ENCODE measurements at regions not wholly inside any gene's neighbourhood (a gene's known extent, or its start where the extent isn't known, plus 50 kb on each side); places are given as distances from the start of the nearest gene placed in this dataset.

DNA sequence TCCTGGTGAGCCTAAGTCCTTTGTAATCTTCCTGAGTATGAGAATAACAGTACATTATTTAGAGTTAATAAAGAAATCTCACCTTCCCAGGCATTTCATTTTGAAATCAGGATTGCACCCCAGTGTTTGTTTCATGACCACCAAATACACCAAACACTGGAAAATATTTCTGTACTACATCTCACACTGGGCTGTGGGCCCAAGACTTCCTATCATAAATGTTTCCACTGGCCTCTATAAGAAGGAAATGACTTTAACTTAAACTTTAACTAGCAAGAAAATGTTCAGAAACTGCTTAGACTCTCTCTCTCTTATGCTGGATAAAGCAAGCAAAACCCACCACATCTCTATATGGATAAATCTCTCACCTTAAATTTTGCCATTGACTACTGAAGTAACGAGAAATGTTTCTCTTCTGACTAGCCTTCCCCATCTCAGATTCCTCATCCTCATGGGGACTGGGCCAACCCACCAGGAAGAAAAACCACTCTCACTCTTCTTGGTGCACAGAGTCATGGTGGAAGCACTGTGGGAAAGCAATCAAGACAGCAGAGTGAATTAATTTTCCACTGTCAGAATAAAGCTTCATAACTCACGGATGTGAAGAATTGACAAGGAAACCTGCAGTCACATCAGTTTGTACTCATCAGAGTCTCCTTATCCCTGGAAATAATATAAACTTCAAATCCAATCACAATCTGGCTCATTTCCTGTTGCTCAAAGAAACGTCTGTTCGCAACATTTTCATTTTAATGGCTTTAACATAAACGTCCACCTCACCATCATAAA lies 859.6 kb downstream of the EPHA3 start:
- H3K36me3 Mint-ChIP-seq (ENCODE audit: low read depth), result no peaks in the 10 kb centered on the region
- H3K27me3 Mint-ChIP-seq (ENCODE audit: insufficient read depth), result no peaks in the 10 kb centered on the region
- DNase-seq (ENCODE audit: low spot score), result no peak
- H3K27ac Mint-ChIP-seq, result no peak overlapping the region
- no peak overlapping the region for H3K4me3 Mint-ChIP-seq
- no peaks in the 10 kb centered on the region for H3K4me1 Mint-ChIP-seq (ENCODE audit: low read depth)
- intact Hi-C loops (cut with micrococcal nuclease), result no loop called here
- peaks cover 28% of the 10 kb centered on the region for H3K9me3 Mint-ChIP-seq

DNA sequence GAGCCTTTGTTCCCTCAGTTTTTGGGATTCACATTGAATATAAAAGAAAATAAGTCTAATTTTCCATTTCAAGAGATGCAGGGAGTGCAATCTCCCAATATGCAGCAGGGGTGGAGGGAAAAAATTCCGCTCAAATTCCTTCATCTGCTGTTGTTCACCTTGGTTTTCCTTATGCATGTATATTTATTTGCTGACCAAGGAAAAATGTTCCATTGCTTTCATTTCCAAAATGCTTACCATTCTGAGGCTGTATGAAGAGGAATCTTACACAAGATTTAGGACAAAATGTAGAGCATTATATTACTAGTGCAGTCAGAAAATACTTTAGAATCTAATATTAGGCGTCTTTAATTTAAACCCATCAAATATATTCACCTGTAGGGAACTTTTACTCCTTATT lies 863.9 kb downstream of the EPHA3 start:
- Mint-ChIP-seq H3K27ac (no peak overlapping the region), H3K4me1 (ENCODE audit: low read depth) (no peaks in the 10 kb centered on the region), H3K27me3 (ENCODE audit: insufficient read depth) (no peaks in the 10 kb centered on the region), H3K4me3 (no peak overlapping the region), H3K36me3 (ENCODE audit: low read depth) (no peaks in the 10 kb centered on the region), H3K9me3 (peaks cover 21% of the 10 kb centered on the region)
- intact Hi-C loops (cut with micrococcal nuclease), result no loop called here
- no peak for DNase-seq (ENCODE audit: low spot score)

DNA sequence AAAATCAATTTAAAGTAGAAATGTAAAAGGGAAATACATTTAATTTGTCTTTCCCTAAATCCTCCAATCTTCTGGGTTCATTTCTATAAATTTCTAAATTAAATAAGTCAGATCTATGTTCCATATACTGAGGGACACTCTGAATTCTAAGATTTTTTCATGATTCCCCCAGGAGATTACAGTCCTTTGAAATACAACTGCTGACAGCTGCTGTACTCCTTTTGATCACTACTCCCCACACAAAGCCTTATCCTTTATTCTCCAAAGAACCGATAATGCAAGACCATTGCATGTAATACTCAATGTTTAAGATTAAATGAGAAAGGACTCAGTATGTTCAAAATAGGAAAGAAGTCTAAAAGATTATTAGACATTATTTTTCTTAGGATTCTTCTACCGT lies 865.7 kb downstream of the EPHA3 start:
- DNase-seq (ENCODE audit: low spot score), result no peak
- Mint-ChIP-seq H3K4me1 (ENCODE audit: low read depth) (no peaks in the 10 kb centered on the region), H3K27me3 (ENCODE audit: insufficient read depth) (no peaks in the 10 kb centered on the region), H3K4me3 (no peak overlapping the region), H3K27ac (no peak overlapping the region), H3K9me3 (peaks cover 10% of the 10 kb centered on the region), H3K36me3 (ENCODE audit: low read depth) (no peaks in the 10 kb centered on the region)
- intact Hi-C loops (cut with micrococcal nuclease), result no loop called here

DNA sequence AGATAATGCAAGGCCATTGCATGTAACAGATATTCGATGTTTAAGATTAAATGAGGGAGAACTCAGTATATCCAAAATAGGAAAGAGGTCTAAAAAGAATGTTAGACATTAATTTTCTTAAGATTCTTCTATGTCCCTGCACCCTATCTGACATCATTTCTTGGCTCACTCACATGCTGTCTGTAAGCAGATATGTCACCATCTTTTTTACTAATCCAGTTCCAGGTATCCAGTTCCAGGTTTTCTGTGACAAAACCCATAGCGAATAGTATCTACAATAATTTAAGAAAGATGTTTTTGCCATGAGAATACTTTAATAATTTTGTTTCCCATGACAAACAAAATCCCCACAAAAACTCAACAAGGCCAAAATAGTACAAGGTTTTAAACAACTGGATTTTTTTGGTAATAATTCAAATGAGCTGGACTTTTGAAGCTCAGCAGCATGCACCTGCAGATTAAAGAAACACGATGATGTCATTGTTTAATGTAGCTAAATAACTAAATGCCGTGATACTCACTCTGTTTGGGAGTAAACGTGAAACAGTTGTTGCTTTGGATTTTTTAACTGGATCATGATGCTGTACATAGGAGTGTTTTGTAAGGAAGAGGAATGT lies 867.6 kb downstream of the EPHA3 start:
- Mint-ChIP-seq H3K36me3 (ENCODE audit: low read depth) (no peaks in the 10 kb centered on the region), H3K9me3 (peaks cover 9% of the 10 kb centered on the region), H3K4me3 (no peak overlapping the region), H3K27me3 (ENCODE audit: insufficient read depth) (no peaks in the 10 kb centered on the region), H3K27ac (no peak overlapping the region), H3K4me1 (ENCODE audit: low read depth) (no peaks in the 10 kb centered on the region)
- intact Hi-C loops (cut with micrococcal nuclease), result no loop called here
- no peak for DNase-seq (ENCODE audit: low spot score)

DNA sequence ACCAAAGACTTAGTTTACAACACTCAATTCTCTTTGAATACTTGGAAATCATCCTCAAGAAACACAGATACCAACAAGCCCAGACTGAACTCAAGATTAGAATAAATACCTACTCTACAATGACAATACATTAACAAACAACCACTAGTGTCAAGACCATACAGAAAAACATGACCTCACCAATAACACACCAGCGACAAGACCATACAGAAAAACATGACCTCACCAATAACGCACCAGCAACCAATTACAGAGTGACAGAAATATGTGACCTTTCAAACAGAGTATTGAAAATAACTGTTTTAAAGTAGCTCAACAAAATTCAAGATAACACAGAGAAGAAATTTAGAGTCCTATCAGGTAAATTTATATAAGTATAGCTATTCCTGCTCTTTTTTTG lies 876.0 kb downstream of the EPHA3 start:
- no peaks in the 10 kb centered on the region for H3K36me3 Mint-ChIP-seq (ENCODE audit: low read depth)
- no peaks in the 10 kb centered on the region for H3K4me1 Mint-ChIP-seq (ENCODE audit: low read depth)
- no peaks in the 10 kb centered on the region for H3K27me3 Mint-ChIP-seq (ENCODE audit: insufficient read depth)
- no peak for DNase-seq (ENCODE audit: low spot score)
- H3K9me3 Mint-ChIP-seq, result peaks cover 43% of the 10 kb centered on the region
- no peak overlapping the region for H3K27ac Mint-ChIP-seq
- intact Hi-C loops (cut with micrococcal nuclease), result no loop called here
- H3K4me3 Mint-ChIP-seq, result no peak overlapping the region

DNA sequence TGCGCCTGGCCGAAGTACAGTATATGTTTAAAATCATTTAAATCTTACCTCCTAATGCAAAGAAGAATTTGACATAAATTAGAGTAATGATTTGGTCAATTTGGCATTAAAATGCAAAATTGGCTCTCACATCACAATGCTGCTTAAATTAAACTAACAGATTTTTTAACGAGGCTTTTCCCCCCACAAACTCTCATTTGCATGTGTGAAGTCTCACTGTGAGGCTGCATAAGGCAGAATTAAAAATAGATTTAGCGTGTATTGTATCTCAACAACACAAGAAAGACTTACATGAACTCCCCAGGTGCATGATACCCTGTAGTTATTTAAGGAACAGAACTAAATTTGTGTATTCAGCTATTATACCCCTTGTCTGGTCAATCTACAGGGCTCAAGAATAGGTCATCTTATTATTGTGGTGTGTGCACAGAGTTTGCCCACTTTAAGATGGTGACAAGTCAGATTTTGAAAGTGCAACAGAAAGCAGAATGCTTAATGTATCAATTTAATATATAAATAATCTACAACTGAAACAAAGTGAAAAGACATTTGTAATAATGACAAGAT lies 897.9 kb downstream of the EPHA3 start:
- intact Hi-C loops (cut with micrococcal nuclease), result no loop called here
- H3K4me3 Mint-ChIP-seq, result no peak overlapping the region
- no peaks in the 10 kb centered on the region for H3K4me1 Mint-ChIP-seq (ENCODE audit: low read depth)
- H3K27ac Mint-ChIP-seq, result no peak overlapping the region
- H3K9me3 Mint-ChIP-seq, result peaks cover 17% of the 10 kb centered on the region
- no peaks in the 10 kb centered on the region for H3K36me3 Mint-ChIP-seq (ENCODE audit: low read depth)
- H3K27me3 Mint-ChIP-seq (ENCODE audit: insufficient read depth), result no peaks in the 10 kb centered on the region
- DNase-seq (ENCODE audit: low spot score), result no peak

DNA sequence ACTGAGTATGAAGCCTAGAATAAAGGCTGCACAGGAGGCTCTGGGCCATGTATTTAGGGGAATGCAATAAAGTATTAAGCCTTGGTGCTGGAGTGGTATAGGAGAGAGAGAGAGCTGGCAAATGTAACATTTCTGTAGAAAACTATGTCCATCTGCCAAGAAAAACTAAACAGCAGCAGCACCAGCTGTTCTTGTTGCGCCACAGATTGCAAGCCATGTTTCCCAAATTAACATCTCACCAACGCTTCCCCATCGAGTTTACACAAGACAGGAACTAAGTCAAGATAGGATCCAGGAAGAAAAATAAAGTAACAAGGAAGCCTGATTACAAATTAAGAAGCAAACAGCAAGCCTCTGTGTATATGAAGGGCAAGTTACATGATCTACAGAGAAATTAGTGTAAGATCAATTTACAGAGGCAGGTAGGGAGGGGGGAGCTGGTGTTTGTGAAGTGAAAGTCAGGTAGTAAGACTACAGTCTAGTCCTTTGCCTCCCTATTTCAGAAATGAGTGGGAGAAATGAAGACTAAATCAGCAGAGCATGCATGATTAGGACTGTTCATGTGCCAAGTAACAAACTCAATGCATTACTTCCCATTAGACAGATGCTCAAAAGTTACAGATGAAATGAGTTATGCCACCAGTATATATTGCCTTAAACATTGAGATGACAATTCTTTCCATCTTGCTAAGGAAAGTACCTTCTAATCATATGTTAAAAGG lies 900.5 kb downstream of the EPHA3 start:
- no peaks in the 10 kb centered on the region for H3K36me3 Mint-ChIP-seq (ENCODE audit: low read depth)
- no peak for DNase-seq (ENCODE audit: low spot score)
- H3K4me3 Mint-ChIP-seq, result no peak overlapping the region
- no peaks in the 10 kb centered on the region for H3K27me3 Mint-ChIP-seq (ENCODE audit: insufficient read depth)
- intact Hi-C loops (cut with micrococcal nuclease), result no loop called here
- H3K9me3 Mint-ChIP-seq, result peaks cover 18% of the 10 kb centered on the region
- H3K27ac Mint-ChIP-seq, result no peak overlapping the region
- no peaks in the 10 kb centered on the region for H3K4me1 Mint-ChIP-seq (ENCODE audit: low read depth)

DNA sequence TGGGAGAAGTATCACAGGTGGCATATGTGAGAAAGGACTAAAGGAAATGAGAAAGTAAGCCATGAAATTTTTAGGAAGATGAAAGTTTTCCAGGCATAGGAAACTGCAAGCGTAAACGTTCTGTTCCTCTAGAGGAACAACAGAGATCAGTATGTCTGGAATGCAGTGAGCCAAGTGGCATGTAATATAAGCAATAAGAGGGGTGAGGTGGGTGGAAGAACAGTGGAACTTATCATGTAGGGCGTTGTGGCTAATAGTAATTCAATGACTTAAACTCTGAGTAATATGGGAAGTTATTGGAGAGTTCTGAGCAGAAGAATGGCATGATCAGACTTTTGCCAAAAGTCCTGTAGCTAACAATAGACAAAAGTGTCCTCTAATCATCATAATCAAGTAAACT lies 902.9 kb downstream of the EPHA3 start:
- Mint-ChIP-seq H3K4me1 (ENCODE audit: low read depth) (no peaks in the 10 kb centered on the region), H3K36me3 (ENCODE audit: low read depth) (no peaks in the 10 kb centered on the region), H3K27ac (no peak overlapping the region), H3K27me3 (ENCODE audit: insufficient read depth) (no peaks in the 10 kb centered on the region), H3K4me3 (no peak overlapping the region), H3K9me3 (peaks cover 11% of the 10 kb centered on the region)
- intact Hi-C loops (cut with micrococcal nuclease), result no loop called here
- no peak for DNase-seq (ENCODE audit: low spot score)

DNA sequence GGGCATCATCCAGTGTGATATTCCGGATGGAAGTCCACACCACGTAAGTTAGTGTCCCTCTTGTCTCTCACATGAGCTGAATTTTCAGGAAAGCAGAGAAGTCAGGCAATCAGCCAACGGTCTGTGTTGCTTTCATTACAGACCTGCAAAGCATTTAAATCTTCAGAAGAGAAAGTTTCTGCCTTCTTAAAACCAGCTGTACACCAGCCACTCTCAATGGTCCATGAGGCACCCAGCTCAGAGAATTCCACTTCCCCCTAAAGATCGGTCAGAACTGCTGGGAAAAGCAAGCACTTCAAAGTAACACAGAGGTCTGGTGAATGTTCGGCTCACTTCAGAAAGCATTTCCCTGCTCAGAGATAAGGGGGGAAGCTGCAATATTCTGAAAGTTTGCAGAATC lies 903.7 kb downstream of the EPHA3 start:
- intact Hi-C loops (cut with micrococcal nuclease), result no loop called here
- no peak for DNase-seq (ENCODE audit: low spot score)

DNA sequence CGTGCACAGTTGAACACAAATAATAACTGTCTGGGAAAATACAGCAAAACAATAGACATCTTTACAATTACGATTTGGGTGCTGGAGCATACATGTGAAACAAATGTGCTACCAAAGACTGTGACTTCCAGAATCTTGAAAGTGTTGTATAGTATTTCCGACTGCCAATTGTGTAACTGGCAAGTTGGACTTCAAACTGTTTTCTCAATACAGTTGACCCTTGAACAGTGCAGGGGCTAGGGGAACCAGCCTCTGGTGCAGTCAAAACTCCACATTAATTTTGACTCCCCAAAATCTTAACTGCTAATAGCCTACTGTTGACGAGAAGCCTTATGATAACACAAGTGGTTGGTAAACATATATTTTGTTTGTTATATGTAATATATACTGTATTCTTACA lies 904.2 kb downstream of the EPHA3 start:
- no peaks in the 10 kb centered on the region for H3K27me3 Mint-ChIP-seq (ENCODE audit: insufficient read depth)
- H3K27ac Mint-ChIP-seq, result no peak overlapping the region
- no peaks in the 10 kb centered on the region for H3K4me1 Mint-ChIP-seq (ENCODE audit: low read depth)
- peaks cover 4% of the 10 kb centered on the region for H3K9me3 Mint-ChIP-seq
- no peak overlapping the region for H3K4me3 Mint-ChIP-seq
- intact Hi-C loops (cut with micrococcal nuclease), result no loop called here
- no peak for DNase-seq (ENCODE audit: low spot score)
- no peaks in the 10 kb centered on the region for H3K36me3 Mint-ChIP-seq (ENCODE audit: low read depth)

More for the DNA sequence above, 903.7 kb downstream of the EPHA3 start:
- H3K36me3 Mint-ChIP-seq (ENCODE audit: low read depth), result no peaks in the 10 kb centered on the region
- no peaks in the 10 kb centered on the region for H3K27me3 Mint-ChIP-seq (ENCODE audit: insufficient read depth)
- no peak overlapping the region for H3K4me3 Mint-ChIP-seq
- H3K9me3 Mint-ChIP-seq, result peaks cover 4% of the 10 kb centered on the region
- no peak overlapping the region for H3K27ac Mint-ChIP-seq
- no peaks in the 10 kb centered on the region for H3K4me1 Mint-ChIP-seq (ENCODE audit: low read depth)

DNA sequence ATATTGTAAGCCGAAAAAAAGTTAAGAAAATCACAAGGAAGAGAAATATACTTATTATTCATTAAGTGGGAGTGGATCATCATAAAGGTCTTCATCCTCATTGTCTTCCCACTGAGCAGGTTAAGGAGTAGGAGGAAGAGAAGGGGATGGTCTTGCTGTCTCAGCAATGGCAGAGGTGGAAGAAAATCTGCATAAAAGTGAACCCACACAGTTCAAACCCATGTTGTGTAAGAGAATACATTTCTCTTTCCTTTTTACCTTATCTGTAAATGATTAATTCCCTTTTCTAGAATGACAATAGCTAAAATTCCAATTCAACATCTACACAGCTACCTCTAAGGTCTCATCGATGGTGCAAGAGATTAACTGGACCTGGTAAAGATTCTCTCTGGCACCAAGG lies 904.6 kb downstream of the EPHA3 start:
- H3K36me3 Mint-ChIP-seq (ENCODE audit: low read depth), result no peaks in the 10 kb centered on the region
- H3K9me3 Mint-ChIP-seq, result peaks cover 4% of the 10 kb centered on the region
- H3K27ac Mint-ChIP-seq, result no peak overlapping the region
- no peak for DNase-seq (ENCODE audit: low spot score)
- no peaks in the 10 kb centered on the region for H3K4me1 Mint-ChIP-seq (ENCODE audit: low read depth)
- intact Hi-C loops (cut with micrococcal nuclease), result no loop called here
- no peaks in the 10 kb centered on the region for H3K27me3 Mint-ChIP-seq (ENCODE audit: insufficient read depth)
- H3K4me3 Mint-ChIP-seq, result no peak overlapping the region

DNA sequence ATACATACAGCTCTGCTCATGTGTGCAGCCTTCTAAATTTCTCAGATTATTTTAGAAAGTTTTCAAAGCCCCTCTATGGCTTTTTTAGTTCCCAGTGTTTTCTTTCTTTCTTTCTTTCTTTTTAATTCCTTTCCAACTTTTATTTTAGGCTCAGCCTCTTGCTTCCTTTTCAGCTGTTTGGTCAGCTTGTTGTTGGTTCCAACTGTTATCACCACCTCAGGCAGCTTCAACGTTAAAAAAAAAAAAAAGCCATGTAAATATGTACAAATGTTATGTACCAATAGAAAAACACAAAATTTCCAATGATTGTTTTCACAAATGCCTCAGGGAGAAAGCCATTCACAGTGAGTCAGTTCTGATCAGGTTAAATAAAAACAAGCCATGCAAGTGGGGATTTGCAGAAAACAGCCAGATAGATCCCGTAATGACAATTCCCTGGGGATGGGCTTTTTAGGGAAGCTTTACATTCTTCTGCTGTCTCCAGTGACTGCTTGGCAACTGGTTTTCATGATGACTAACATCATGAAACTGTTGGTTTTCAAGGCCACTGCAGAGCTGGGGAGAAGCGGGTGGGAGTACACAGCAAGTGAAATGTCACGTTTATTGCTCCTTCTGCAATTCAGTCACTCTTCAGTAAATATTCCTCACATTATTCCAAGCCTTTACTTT lies 908.4 kb downstream of the EPHA3 start:
- no peak overlapping the region for H3K4me3 Mint-ChIP-seq

DNA sequence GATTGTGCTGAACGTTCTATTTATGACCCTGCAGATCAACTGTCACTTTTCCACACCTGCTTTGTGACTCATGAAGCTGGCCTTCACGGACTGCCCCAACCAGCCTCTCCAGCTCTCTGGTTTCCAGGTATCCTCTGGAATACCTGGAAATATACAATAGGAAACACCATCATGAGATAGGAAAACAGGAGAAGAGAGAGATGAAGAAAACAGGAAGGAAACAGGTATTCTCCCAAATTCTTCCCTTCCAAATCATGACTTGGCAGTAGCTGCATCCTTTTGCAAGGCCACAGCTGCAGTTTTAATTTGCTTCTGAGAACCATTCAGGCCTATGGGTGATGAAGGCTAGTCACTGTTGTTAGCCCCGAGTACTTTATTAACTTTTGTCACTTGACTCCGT lies 909.1 kb downstream of the EPHA3 start:
- Mint-ChIP-seq H3K4me3 (no peak overlapping the region), H3K4me1 (ENCODE audit: low read depth) (no peaks in the 10 kb centered on the region), H3K27me3 (ENCODE audit: insufficient read depth) (no peaks in the 10 kb centered on the region), H3K9me3 (peaks cover 4% of the 10 kb centered on the region), H3K36me3 (ENCODE audit: low read depth) (no peaks in the 10 kb centered on the region), H3K27ac (no peak overlapping the region)
- intact Hi-C loops (cut with micrococcal nuclease), result no loop called here
- DNase-seq (ENCODE audit: low spot score), result no peak

More for the DNA sequence above, 908.4 kb downstream of the EPHA3 start:
- DNase-seq (ENCODE audit: low spot score), result no peak
- intact Hi-C loops (cut with micrococcal nuclease), result no loop called here
- Mint-ChIP-seq H3K4me1 (ENCODE audit: low read depth) (no peaks in the 10 kb centered on the region), H3K27me3 (ENCODE audit: insufficient read depth) (no peaks in the 10 kb centered on the region), H3K36me3 (ENCODE audit: low read depth) (no peaks in the 10 kb centered on the region), H3K27ac (no peak overlapping the region), H3K9me3 (peaks cover 4% of the 10 kb centered on the region)
